Activated T-helper 1 cell treated with anti-CD3 and anti-CD28 coated beads, Interleukin-2, amount 50 U/mL, for 16 hours (primary cell): ENCODE measurements at regions not wholly inside any gene's neighbourhood (a gene's known extent, or its start where the extent isn't known, plus 50 kb on each side); places are given as distances from the start of the nearest gene placed in this dataset.
"Not testable (repeated sequence)": the region's sequence is repeated elsewhere in the genome, so short reads cannot be mapped to it uniquely, and the experiment has no call there.

Experiments used
- DNase-seq, 2 donors: peaks; one replicate each; pipeline ENCODE4 v3.0.0-alpha.2; 2020; ENCODE audit warnings: low read depth in 1 of 2, low spot score in 1 of 2

DNA sequence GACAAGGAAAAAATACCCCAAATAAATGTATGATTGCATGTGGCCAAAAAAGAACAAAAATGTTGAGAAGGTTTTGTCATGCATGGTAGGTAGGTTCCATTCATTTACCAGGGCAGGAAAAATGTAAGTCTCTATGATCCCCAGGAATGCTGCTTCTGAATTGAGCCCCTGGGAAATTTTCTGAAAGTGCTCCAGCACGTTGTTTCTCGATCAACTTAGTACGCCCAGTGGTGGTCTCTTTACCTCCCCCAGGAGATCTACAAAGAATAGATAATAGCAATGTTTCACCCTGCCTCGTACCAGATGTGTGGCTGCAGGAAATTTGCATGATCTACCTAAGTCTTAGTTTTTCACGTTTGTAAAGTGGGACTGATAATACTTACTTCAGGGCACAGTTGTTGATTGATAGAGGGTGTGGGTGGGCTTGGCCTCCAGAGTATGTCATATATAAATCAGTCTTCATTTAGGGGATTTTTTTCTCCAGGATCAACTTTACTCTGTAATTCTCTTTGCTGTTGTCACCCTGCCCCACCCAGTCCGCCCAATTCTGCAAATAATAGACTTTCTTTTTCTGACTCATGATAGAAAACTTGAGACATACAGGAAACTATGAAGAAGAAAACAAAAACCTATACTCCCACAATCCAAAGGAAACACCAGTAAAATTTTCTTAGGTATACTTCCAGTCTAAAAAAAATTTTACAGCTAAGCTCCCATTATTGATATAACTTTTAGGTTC is 462.0 kb upstream of the RUNX1 start:
- DNase-seq = no peak

DNA sequence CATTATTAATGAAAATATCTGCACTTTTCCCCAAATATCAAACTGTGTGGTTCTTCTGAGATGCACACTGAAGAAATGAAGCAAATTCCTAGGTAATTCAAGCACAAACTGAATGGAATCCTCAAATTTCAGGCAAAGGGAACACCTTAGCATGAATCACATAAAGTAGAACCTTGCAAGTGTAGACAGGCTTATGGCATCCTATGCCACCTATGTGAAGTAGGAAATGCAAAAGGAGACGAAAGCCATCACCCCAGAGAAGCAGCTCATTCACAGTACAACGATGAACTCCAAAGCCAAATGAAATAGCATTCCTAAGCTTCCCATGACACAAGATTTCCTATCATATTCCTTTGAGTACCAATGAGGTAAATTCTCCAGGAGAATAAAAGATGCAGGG is 461.2 kb upstream of the RUNX1 start:
- no peak for DNase-seq

DNA sequence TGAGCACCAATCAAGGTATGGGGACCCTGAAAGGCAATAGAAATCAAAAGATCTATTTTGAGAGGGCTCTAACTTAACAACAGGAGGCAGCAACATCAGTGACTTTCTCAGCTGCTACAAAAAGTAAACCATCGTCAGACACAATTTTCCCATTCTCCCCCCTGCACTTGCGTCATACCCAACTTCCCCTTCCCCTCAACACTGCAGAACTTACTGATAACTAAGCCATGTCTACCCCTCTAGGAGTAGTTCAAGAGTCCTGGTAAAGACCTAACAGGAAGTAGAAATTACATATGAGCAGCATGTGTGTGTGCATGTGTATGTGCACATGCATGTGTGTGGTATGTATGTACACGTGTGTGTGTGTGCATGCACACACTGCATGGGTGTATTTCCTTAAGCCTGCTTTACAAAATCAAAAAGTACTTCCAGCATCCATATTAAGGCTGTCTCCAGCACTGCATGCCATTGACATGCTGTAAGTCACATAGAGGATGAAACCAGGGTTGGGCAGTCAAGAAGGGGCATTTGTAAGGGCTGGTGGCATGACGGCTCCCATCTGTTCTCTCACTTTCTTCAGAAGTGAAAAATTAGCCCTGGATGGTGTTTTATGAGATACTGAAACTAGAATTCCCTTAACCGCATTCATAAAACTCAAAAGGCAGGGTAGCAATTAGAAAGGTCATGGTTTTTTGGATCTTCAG is 460.1 kb upstream of the RUNX1 start:
- DNase-seq = no peak

DNA sequence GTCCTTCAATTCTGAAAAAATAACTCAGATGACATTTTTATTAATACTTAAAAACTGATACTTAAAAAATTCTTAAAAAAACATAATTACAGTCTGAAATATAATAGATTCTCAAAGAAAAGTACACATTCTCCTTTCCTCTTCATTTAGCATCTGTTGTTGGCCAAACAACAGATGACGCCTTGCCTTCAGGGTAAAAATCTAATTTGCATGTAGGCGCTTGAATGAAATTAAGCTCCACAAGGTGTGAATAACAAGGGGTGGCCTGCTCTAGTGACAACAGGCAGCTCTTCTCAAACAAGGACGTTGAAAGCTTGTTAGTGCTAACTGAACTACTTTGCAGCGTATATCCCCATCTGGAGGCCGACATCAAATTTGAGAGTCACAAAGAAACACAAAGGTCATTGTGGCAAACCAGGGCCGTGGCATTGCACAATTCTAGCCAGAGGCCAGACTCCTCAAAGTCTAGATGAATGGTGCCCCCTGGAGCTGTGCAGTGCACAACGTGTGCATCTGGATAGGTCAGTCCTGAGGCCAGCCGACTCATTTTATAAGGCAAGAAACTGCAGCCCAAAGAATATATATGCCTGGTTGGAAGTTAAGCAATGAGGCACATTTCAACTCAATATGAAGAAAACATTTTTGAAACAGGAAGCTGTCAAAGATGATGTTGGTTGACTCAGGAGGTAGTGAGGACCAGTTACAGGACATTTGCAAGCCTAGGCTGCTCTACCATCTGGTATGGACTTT is 459.2 kb upstream of the RUNX1 start:
- DNase-seq = no peak

DNA sequence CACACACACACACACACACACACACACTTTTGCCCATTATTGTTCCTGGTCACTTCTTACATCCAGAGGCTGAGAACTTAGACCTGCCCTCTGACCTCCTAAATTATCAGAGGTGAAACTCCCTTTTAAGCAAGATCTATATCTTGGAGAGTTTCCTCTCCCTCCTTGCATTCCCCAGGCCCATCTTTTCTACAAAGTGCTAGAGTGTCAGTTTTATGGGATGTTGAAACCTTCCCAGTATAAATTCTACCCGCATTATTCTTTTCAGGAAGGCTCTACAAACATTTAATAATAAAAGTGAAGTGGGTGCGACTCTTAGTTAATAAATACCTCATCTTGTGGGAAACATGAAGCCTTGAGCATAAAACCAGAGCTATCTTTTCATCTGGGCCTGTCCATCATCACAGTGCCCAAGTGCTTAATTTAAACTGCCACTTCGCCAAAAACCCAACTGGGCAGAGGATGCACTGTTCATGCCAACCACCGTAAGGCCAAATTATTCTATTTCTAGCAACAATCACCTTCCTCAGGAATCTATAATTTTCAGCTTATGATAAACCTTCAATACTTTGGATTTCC is 458.2 kb upstream of the RUNX1 start:
- no peak for DNase-seq

DNA sequence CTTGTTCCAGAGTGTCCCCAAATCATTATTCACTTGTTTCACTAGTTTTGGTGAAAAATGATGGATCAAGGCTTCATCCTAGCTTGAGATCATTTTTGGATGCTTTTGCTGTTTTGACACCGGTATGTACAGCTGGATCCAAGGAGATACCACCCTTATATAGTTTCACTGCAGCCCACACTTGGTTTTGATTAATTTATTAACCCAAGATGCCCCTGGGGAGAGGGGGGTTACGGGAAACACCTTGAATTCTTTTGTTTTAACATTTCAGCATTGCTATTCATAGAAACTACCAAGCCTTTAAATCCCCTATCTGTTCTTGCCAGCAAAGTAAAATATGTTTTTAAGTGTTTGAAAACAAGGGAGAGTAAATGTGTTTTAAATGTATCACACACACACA is 457.7 kb upstream of the RUNX1 start:
- no peak for DNase-seq

DNA sequence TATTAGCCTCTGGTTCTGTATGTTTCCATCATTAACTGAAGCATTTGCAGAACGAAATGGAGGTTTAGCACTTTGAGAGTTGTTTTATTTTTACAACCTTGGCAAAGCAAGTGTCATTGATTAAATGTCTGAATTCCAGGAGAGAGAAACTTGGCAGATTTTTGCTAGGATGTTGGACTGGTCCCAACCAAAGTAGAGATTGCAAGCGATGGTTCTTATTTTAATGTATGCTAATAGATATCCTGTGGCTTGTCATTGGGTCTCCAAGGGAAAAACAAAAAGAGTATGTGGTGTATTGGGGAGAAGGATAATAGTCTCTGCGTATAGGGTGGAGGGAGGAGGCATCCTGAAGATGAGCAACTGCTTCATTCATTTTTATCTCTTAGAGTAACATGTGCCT is 457.2 kb upstream of the RUNX1 start:
- no peak for DNase-seq

DNA sequence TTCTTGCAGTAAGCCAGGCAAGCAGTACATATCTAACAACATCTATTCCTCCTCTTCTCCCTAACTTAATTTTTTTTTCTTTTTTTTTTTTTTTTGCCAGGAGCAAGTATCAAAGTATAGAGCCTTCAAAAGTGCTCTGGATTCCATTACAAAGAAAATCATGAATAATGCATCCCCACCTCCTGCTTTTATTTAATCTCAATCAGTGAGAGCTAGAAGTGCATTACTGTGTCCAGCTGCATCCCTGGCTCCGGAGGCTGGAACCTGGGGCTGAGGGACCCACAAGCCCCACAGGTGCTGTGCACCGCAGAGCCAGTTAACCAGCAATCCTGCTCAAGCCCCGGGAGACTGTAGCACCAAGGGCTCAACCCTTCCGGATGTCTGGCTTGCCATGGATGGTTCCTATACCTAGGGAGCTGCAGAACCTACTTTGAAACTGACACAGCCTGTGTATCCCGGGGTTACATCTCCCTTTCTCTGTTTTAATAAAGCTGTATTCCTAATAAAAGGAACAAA is 455.9 kb upstream of the RUNX1 start:
- no peak for DNase-seq

DNA sequence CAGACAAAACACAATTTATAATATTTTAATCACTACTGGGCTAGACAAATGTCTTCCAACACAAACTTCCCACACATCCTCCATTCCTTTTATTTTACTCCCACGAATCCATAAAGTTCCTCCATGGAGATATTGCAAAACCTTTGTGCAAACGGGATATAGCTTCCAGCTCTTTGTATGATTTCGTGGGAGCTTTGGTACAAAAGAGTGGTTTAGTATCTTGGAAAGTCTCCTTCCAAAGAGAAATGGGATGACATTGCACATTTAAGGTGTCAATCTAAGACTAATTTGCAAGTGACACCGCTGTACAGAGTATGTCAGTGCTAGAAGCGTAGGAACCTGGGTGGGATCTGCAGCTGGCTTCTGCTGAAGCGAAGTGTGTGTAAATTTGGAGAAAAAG is 455.2 kb upstream of the RUNX1 start:
- DNase-seq = no peak

DNA sequence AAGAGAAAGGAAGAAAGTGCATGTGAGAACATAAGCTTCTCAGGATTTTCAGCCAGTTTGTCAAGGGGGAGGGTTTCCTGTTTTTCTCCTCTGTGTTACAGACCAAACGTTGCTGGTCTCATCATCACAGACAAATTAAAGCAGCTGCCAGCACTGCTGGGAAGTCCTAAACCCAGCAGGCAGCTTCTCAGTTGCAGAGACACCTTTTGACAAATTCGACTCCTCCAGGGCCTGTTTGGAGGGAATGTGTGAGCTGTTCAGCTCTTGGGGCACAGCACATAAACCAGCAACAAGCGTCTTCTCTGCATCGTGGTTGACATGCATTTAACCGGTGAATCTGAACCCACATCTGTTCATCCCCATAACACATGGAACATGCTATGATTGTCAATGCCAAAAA is 454.6 kb upstream of the RUNX1 start:
- no peak for DNase-seq

DNA sequence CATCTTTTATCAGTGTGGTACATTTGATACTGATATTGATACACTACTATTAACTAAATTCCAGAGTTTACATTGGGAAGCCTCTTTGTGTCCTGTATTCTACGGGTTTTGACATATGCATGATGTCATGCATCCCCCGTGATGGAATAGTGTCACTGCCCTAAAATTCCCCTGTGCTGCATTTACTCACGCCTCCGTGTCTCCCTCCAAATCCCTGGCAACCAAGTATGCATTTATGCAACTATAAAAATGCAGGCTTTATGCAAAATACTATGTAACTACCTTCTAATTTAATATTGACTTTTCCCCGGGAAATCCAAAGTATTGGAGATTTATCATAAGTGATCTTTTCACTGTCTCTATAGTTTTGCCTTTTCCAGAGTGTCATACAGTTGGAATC is 453.7 kb upstream of the RUNX1 start:
- DNase-seq = no peak

DNA sequence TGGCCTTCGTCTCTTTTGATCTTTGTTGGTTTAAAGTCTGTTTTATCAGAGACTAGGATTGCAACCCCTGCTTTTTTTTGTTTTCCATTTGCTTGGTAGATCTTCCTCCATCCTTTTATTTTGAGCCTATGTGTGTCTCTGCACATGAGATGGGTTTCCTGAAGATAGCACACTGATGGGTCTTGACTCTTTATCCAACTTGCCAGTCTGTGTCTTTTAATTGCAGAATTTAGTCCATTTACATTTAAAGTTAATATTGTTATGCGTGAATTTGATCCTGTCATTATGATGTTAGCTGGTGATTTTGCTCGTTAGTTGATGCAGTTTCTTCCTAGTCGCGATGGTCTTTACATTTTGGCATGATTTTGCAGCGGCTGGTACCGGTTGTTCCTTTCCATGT is 448.4 kb upstream of the RUNX1 start:
- not testable (repeated sequence) for DNase-seq

DNA sequence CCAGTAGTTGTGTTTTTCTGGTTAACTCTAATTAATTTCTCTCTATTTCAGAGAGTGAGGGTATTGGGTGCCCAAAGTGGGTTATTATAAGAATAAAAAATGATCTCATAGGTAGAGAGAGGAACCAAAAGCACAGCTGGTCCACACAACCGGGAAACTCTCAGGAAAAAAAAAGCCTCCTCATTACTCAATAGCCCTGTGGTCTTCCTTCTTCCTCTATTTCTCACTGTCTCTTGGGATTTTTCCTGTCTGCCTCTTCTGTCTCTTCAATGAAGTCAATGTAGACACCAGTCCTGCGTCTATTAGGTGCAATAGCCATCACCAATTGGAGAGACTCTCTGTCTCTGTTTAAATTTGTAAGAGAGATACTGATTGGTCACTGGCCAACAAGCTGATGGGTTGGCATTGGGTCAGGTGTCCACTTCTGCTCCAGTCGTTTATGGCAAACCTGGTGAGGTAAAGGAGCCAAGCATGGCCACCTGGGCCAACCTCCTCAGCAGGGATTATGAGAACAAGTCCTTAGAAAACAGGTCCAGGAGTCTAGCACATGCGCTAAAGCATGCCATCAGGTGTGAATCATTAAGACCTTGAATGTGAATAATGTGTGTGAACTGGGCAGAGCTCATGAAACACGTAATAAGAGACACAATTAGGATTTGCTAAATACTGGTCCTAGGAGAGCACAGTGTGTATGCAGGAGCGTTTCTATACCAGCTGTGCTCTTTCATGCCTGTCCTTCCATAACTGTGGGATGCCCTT is 443.0 kb upstream of the RUNX1 start:
- DNase-seq = no peak

DNA sequence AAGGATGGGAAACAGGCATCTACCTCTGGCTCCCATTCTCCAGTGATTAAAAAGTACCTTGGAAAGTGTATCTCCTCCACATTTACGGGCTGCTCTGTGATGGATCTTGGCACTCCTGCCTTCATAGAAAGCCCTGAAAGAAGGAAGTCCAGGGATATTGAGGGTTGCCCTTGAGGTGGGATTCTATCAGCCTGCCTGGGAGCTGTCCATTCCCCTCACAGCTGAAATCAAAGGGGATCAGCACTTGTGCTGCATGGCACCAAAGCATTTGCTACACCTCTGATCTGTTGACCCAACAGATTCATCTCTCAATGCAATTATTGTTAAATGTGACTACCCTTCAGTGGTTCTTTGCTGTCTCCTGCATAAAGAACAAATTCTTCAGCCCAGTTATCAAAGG is 442.0 kb upstream of the RUNX1 start:
- DNase-seq = no peak

DNA sequence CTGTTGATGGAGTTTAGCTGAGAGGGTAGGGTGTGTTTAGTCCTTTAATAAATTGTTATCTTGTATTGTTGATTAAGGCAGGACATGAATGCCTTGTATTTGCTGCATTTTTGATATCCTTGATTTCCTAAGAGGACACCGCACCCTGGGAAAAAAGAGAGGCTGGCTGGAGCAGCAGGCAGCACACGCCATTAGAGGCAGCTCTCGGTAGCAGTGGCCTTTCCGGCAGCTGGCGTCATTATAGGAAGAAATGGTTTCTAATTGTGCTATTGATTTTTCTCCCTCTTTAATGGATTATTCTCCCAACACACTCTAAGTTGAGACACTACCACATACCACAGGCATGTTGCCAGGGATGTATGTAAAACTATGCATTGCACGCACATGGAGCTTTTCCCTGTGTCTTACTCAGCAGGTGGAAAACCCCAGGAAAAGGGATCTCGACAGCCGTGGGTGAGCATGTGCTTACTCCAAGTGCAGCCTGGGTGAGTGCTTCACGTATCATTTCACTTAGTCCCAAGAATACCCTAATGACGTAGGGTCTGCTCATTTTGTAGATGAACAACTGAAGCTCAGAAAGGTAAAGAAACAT is 440.4 kb upstream of the RUNX1 start:
- no peak for DNase-seq

DNA sequence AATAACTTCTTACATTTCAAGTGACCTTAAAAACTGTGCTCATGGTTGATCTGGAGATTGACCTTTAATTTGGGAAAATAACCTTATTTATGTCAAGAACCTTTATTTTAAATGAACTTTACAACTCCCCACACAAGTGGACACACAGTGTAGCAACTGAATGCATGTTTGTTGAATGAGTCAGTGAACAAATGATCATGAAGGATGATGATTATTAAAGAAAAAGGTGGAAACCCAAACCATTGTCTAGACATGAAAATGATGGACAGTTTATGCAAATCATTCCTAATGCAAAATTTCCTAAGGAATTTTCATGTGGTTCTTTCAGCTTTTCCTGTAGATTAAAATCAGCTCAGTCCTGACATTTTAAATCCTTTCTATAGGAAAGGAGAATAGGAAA is 439.8 kb upstream of the RUNX1 start:
- no peak for DNase-seq

DNA sequence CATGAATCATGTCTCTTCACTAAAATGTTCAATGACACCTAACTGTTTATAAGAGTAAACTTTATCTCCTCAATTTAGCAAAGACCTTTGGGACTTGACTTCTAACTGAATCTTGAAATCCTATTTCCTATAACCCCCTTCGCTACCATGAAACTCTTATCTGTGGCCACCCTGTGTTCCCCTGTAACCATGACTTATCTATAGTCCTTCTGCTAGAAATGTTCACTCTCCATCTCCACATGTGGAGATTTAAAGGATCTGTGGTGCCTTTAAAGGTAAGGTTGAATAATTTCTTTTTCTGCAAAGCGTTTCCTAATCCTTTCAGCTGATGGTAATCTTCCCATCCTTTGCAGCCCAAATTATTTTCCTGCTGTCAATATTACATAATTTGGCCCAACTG is 436.3 kb upstream of the RUNX1 start:
- no peak for DNase-seq

DNA sequence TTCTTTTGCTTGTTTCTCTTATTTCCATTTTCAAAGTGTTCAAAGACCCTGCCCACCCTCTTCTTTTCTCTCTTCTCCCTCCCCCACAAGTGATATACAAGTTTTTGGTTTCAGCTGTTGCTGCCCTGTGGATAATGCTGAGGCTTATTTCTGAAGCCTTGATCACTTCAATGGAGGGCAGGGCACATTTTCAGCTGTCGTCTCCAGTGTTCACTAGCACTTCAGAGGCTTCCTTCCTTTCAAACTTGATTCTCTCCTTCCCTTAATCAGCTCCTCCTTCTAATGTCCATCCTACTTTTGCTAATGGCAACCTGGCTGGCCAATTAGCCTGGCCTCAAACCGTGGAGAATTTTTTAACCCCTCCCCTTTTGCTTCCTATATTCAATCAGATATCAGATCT is 435.7 kb upstream of the RUNX1 start:
- no peak for DNase-seq

DNA sequence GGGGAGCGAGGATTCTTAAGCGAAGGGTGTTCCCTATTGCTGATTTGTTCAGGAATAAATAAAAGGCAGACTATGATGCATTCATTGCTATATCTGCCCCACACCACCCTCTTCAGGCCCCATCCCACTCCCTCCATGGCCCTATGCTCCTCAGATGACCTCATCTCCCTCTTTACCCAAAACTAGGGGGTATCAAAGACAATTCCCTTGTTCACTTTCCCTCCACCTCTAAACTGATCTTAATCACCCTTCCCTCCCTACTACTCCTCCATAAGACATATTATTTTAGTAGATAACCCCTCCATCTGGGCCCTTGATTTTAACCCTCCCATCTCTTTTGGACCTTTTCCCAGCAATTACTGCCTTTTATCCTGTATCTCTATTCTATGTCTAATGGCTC is 434.9 kb upstream of the RUNX1 start:
- DNase-seq = no peak

DNA sequence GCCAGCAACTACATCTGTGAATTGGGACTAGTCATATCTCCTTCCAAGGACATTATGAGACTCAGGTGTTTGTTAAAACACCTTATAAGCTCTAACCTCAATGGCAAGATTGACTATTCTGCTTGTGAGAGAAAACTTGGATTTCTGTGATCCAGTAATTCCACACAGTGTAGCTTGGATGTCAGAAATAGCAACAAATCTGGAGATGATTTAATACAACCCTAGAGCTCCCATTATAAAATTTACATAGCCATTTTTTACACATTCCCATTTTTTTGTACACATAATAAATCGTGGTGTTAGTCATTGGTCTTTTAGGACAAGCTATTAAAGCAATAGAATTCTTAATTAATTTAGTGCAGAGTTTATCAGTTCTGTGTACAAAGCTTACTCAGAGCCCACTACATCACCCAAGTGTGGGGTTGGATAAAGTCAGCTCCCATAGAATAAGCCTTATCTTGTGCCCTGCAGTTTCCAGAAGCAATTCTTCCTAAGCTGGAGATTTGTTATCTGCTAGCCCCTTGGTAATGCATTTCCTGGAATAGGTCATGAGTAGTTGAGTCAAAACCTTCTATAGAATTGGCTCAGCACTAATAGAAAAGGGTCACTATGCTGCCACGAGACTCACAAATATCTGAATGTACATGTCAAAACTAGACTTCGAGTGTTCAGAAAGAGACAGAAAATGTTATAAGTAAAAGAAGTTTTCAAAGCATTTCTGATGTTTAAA is 434.0 kb upstream of the RUNX1 start:
- no peak for DNase-seq
